ENCODE measurements at regions not wholly inside any gene's neighbourhood (a gene's known extent, or its start where the extent isn't known, plus 50 kb on each side); places are given as distances from the start of the nearest gene placed in this dataset.

GRCh38 chr1:3986686-3987218, 86.7 kb upstream of the C1orf174 start:
- Histone ChIP-seq H2BK5ac (ENCODE audit: low read depth, low read length, poor library complexity) (no peak overlapping the region), H4K8ac (ENCODE audit: low read depth, low read length) (no peak overlapping the region), H4K12ac (ENCODE audit: low read depth, low read length) (no peak overlapping the region), H3K9me3 (ENCODE audit: insufficient read depth, low read depth, low read length) (peaks cover under 1% of the 10 kb centered on the region), H3K27ac (ENCODE audit: low read depth, low read length) (no peak overlapping the region), H3K18ac (ENCODE audit: low read length) (no peak overlapping the region), H4K91ac (ENCODE audit: low read depth, low read length) (no peak overlapping the region), H3K36me3 (ENCODE audit: control insufficient read depth in 1 of 2, insufficient read depth in 2 of 2, low read length in 2 of 2) (no peaks in the 10 kb centered on the region), H3K4me1 (ENCODE audit: control insufficient read depth in 1 of 2, insufficient read depth in 2 of 2, low read length in 2 of 2) (no peaks in the 10 kb centered on the region), H3K79me1 (ENCODE audit: low read length) (no peaks in the 10 kb centered on the region), H2AFZ (ENCODE audit: insufficient read depth, low read length, poor library complexity) (no peak overlapping the region), H3K4me3 (ENCODE audit: low read depth, low read length) (no peak overlapping the region), H2BK12ac (ENCODE audit: low read length) (no peak overlapping the region), H3K14ac (ENCODE audit: low read length) (no peak overlapping the region), H3K23ac (ENCODE audit: low read length) (no peak overlapping the region), H2AK5ac (ENCODE audit: low read length) (no peak overlapping the region), H3K9ac (ENCODE audit: low read length) (no peak overlapping the region), H2BK120ac (ENCODE audit: insufficient read depth, low read length, poor library complexity) (no peak overlapping the region), H3K79me2 (ENCODE audit: control insufficient read depth, insufficient read depth, low read length, poor library complexity) (no peaks in the 10 kb centered on the region), H3K27me3 (ENCODE audit: insufficient read depth, low read length) (no peaks in the 10 kb centered on the region), H3K4ac (ENCODE audit: low read depth, low read length) (no peak overlapping the region), H3K4me2 (ENCODE audit: low read length) (no peak overlapping the region)
- DNase-seq, result no peak
- no CpG with 5 or more reads among the region's 13 CpGs for WGBS (ENCODE audit: extremely low coverage, insufficient coverage, insufficient read length)

GRCh38 chr1:3987669-3988235, 87.7 kb upstream of the C1orf174 start:
- WGBS (ENCODE audit: extremely low coverage, insufficient coverage, insufficient read length), result no CpG with 5 or more reads among the region's 2 CpGs
- no peak overlapping the region for H2AFZ ChIP-seq (ENCODE audit: insufficient read depth, low read length, poor library complexity)
- H3K4ac ChIP-seq (ENCODE audit: low read depth, low read length), result no peak overlapping the region
- H3K79me1 ChIP-seq (ENCODE audit: low read length), result no peaks in the 10 kb centered on the region
- no peak overlapping the region for H4K8ac ChIP-seq (ENCODE audit: low read depth, low read length)
- DNase-seq, result no peak
- no peak overlapping the region for H3K9ac ChIP-seq (ENCODE audit: low read length)
- no peak overlapping the region for H2BK12ac ChIP-seq (ENCODE audit: low read length)
- H3K27ac ChIP-seq (ENCODE audit: low read depth, low read length), result no peak overlapping the region
- H3K4me3 ChIP-seq (ENCODE audit: low read depth, low read length), result no peak overlapping the region
- no peak overlapping the region for H2BK5ac ChIP-seq (ENCODE audit: low read depth, low read length, poor library complexity)
- H2BK120ac ChIP-seq (ENCODE audit: insufficient read depth, low read length, poor library complexity), result no peak overlapping the region
- no peak overlapping the region for H3K18ac ChIP-seq (ENCODE audit: low read length)
- H3K23ac ChIP-seq (ENCODE audit: low read length), result no peak overlapping the region
- peaks cover 10% of the 10 kb centered on the region for H3K9me3 ChIP-seq (ENCODE audit: insufficient read depth, low read depth, low read length)
- H3K14ac ChIP-seq (ENCODE audit: low read length), result no peak overlapping the region
- no peaks in the 10 kb centered on the region for H3K27me3 ChIP-seq (ENCODE audit: insufficient read depth, low read length)
- no peak overlapping the region for H4K12ac ChIP-seq (ENCODE audit: low read depth, low read length)
- no peaks in the 10 kb centered on the region for H3K79me2 ChIP-seq (ENCODE audit: control insufficient read depth, insufficient read depth, low read length, poor library complexity)
- H3K4me2 ChIP-seq (ENCODE audit: low read length), result no peak overlapping the region
- H2AK5ac ChIP-seq (ENCODE audit: low read length), result no peak overlapping the region
- no peak overlapping the region for H4K91ac ChIP-seq (ENCODE audit: low read depth, low read length)
- no peaks in the 10 kb centered on the region for H3K36me3 ChIP-seq (ENCODE audit: control insufficient read depth in 1 of 2, insufficient read depth in 2 of 2, low read length in 2 of 2)
- no peaks in the 10 kb centered on the region for H3K4me1 ChIP-seq (ENCODE audit: control insufficient read depth in 1 of 2, insufficient read depth in 2 of 2, low read length in 2 of 2)

GRCh38 chr1:3988431-3988830, 88.4 kb upstream of the C1orf174 start:
- H3K4me1 ChIP-seq (ENCODE audit: control insufficient read depth in 1 of 2, insufficient read depth in 2 of 2, low read length in 2 of 2), result no peaks in the 10 kb centered on the region
- peaks cover 10% of the 10 kb centered on the region for H3K9me3 ChIP-seq (ENCODE audit: insufficient read depth, low read depth, low read length)
- H3K18ac ChIP-seq (ENCODE audit: low read length), result no peak overlapping the region
- H2BK5ac ChIP-seq (ENCODE audit: low read depth, low read length, poor library complexity), result no peak overlapping the region
- H3K4me3 ChIP-seq (ENCODE audit: low read depth, low read length), result no peak overlapping the region
- no peaks in the 10 kb centered on the region for H3K79me2 ChIP-seq (ENCODE audit: control insufficient read depth, insufficient read depth, low read length, poor library complexity)
- H4K8ac ChIP-seq (ENCODE audit: low read depth, low read length), result no peak overlapping the region
- H2AK5ac ChIP-seq (ENCODE audit: low read length), result no peak overlapping the region
- no peak for DNase-seq
- no peak overlapping the region for H3K14ac ChIP-seq (ENCODE audit: low read length)
- WGBS (ENCODE audit: extremely low coverage, insufficient coverage, insufficient read length), result no CpG with 5 or more reads among the region's 7 CpGs
- H3K23ac ChIP-seq (ENCODE audit: low read length), result no peak overlapping the region
- H4K91ac ChIP-seq (ENCODE audit: low read depth, low read length), result no peak overlapping the region
- H3K4ac ChIP-seq (ENCODE audit: low read depth, low read length), result no peak overlapping the region
- no peak overlapping the region for H2BK120ac ChIP-seq (ENCODE audit: insufficient read depth, low read length, poor library complexity)
- no peak overlapping the region for H3K27ac ChIP-seq (ENCODE audit: low read depth, low read length)
- H3K4me2 ChIP-seq (ENCODE audit: low read length), result no peak overlapping the region
- no peaks in the 10 kb centered on the region for H3K79me1 ChIP-seq (ENCODE audit: low read length)
- H2AFZ ChIP-seq (ENCODE audit: insufficient read depth, low read length, poor library complexity), result no peak overlapping the region
- H3K9ac ChIP-seq (ENCODE audit: low read length), result no peak overlapping the region
- no peaks in the 10 kb centered on the region for H3K36me3 ChIP-seq (ENCODE audit: control insufficient read depth in 1 of 2, insufficient read depth in 2 of 2, low read length in 2 of 2)
- H4K12ac ChIP-seq (ENCODE audit: low read depth, low read length), result no peak overlapping the region
- no peaks in the 10 kb centered on the region for H3K27me3 ChIP-seq (ENCODE audit: insufficient read depth, low read length)
- no peak overlapping the region for H2BK12ac ChIP-seq (ENCODE audit: low read length)

- Histone ChIP-seq H3K18ac (ENCODE audit: low read length) (no peak overlapping the region), H3K4me2 (ENCODE audit: low read length) (no peak overlapping the region), H4K8ac (ENCODE audit: low read depth, low read length) (no peak overlapping the region), H3K4me1 (ENCODE audit: control insufficient read depth in 1 of 2, insufficient read depth in 2 of 2, low read length in 2 of 2) (no peaks in the 10 kb centered on the region), H3K27me3 (ENCODE audit: insufficient read depth, low read length) (no peaks in the 10 kb centered on the region), H3K4ac (ENCODE audit: low read depth, low read length) (no peak overlapping the region), H4K91ac (ENCODE audit: low read depth, low read length) (no peak overlapping the region), H3K27ac (ENCODE audit: low read depth, low read length) (no peak overlapping the region), H2BK120ac (ENCODE audit: insufficient read depth, low read length, poor library complexity) (no peak overlapping the region), H3K14ac (ENCODE audit: low read length) (no peak overlapping the region), H2BK12ac (ENCODE audit: low read length) (no peak overlapping the region), H3K79me1 (ENCODE audit: low read length) (no peaks in the 10 kb centered on the region), H3K79me2 (ENCODE audit: control insufficient read depth, insufficient read depth, low read length, poor library complexity) (no peaks in the 10 kb centered on the region), H2AK5ac (ENCODE audit: low read length) (no peak overlapping the region), H3K4me3 (ENCODE audit: low read depth, low read length) (no peak overlapping the region), H2BK5ac (ENCODE audit: low read depth, low read length, poor library complexity) (no peak overlapping the region), H3K36me3 (ENCODE audit: control insufficient read depth in 1 of 2, insufficient read depth in 2 of 2, low read length in 2 of 2) (no peaks in the 10 kb centered on the region), H2AFZ (ENCODE audit: insufficient read depth, low read length, poor library complexity) (no peak overlapping the region), H3K9me3 (ENCODE audit: insufficient read depth, low read depth, low read length) (peaks cover 10% of the 10 kb centered on the region), H3K9ac (ENCODE audit: low read length) (no peak overlapping the region), H3K23ac (ENCODE audit: low read length) (no peak overlapping the region), H4K12ac (ENCODE audit: low read depth, low read length) (no peak overlapping the region)
- DNase-seq, result no peak
- no CpG with 5 or more reads among the region's 2 CpGs for WGBS (ENCODE audit: extremely low coverage, insufficient coverage, insufficient read length)
These were observed 89.4 kb upstream of the C1orf174 start for GRCh38 chr1:3989465-3989864.

Data from trophoblast cell (in vitro differentiated cells and primary cell).